ENCODE measurements at regions not wholly inside any gene's neighbourhood (a gene's known extent, or its start where the extent isn't known, plus 50 kb on each side); places are given as distances from the start of the nearest gene placed in this dataset.
"Not testable (repeated sequence)": the region's sequence is repeated elsewhere in the genome, so short reads cannot be mapped to it uniquely, and the experiment has no call there.

GRCh38 chr1:181249186-181249585, 160.7 kb downstream of the IER5 start:
- H3K27me3 ChIP-seq (ENCODE audit: low read depth), result no peaks in the 10 kb centered on the region
- no peaks in the 10 kb centered on the region for H3K36me3 ChIP-seq
- intact Hi-C loops (cut with micrococcal nuclease), result no loop called here
- no peaks in the 10 kb centered on the region for H3K4me1 ChIP-seq
- no peak for DNase-seq
- H3K4me3 ChIP-seq, result no peak overlapping the region
- no peak overlapping the region for H3K27ac ChIP-seq (replicated peaks)
- no peak for TF ChIP-seq CTCF (IDR thresholded peaks at IDR 0.05; ENCODE audit: borderline replicate concordance)
- H3K9me3 ChIP-seq (replicated peaks), result peaks cover 15% of the 10 kb centered on the region

- H3K9me3 ChIP-seq (replicated peaks), result peaks cover 24% of the 10 kb centered on the region
- intact Hi-C loops (cut with micrococcal nuclease), result no loop called here
- no peak for TF ChIP-seq CTCF (IDR thresholded peaks at IDR 0.05; ENCODE audit: borderline replicate concordance)
- H3K27me3 ChIP-seq (ENCODE audit: low read depth), result no peaks in the 10 kb centered on the region
- no peaks in the 10 kb centered on the region for H3K4me1 ChIP-seq
- no peak overlapping the region for H3K4me3 ChIP-seq
- DNase-seq, result no peak
- H3K36me3 ChIP-seq, result no peaks in the 10 kb centered on the region
- no peak overlapping the region for H3K27ac ChIP-seq (replicated peaks)
Measured at GRCh38 chr1:181250038-181250437, 161.5 kb downstream of the IER5 start.

GRCh38 chr1:181251001-181251712, 162.7 kb downstream of the IER5 start:
- no peak for TF ChIP-seq CTCF (IDR thresholded peaks at IDR 0.05; ENCODE audit: borderline replicate concordance)
- H3K27me3 ChIP-seq (ENCODE audit: low read depth), result peaks cover 6% of the 10 kb centered on the region

GRCh38 chr1:181251713-181252075, 163.2 kb downstream of the IER5 start:
- TF ChIP-seq CTCF (IDR thresholded peaks at IDR 0.05; ENCODE audit: borderline replicate concordance), result no peak
- DNase-seq, result no peak
- Histone ChIP-seq H3K9me3 (replicated peaks) (peaks cover 25% of the 10 kb centered on the region), H3K4me1 (no peaks in the 10 kb centered on the region), H3K4me3 (no peak overlapping the region), H3K27ac (replicated peaks) (no peak overlapping the region), H3K36me3 (no peaks in the 10 kb centered on the region), H3K27me3 (ENCODE audit: low read depth) (peaks cover 10% of the 10 kb centered on the region)
- intact Hi-C loops (cut with micrococcal nuclease), result no loop called here

More at GRCh38 chr1:181251001-181251712, 162.7 kb downstream of the IER5 start:
- Histone ChIP-seq H3K9me3 (replicated peaks) (peaks cover 30% of the 10 kb centered on the region), H3K4me1 (no peaks in the 10 kb centered on the region), H3K4me3 (no peak overlapping the region), H3K36me3 (no peaks in the 10 kb centered on the region), H3K27ac (replicated peaks) (no peak overlapping the region)
- DNase-seq, result no peak
- intact Hi-C loops (cut with micrococcal nuclease), result no loop called here

- peaks cover 26% of the 10 kb centered on the region for H3K27me3 ChIP-seq (ENCODE audit: low read depth)
- H3K4me1 ChIP-seq; H3K36me3 ChIP-seq; DNase-seq; H3K4me3 ChIP-seq; intact Hi-C loops (cut with micrococcal nuclease); H3K27ac ChIP-seq (replicated peaks): not testable (repeated sequence)
- H3K9me3 ChIP-seq (replicated peaks), result peaks cover 20% of the 10 kb centered on the region
Measured at GRCh38 chr1:181253601-181254000, 165.1 kb downstream of the IER5 start.

GRCh38 chr1:181255270-181255929, 166.9 kb downstream of the IER5 start:
- no peaks in the 10 kb centered on the region for H3K36me3 ChIP-seq
- H3K4me1 ChIP-seq, result no peaks in the 10 kb centered on the region
- intact Hi-C loops (cut with micrococcal nuclease), result no loop called here
- TF ChIP-seq CTCF (IDR thresholded peaks at IDR 0.05; ENCODE audit: borderline replicate concordance), result no peak
- H3K27ac ChIP-seq (replicated peaks), result no peak overlapping the region
- no peak for DNase-seq
- peaks cover 20% of the 10 kb centered on the region for H3K9me3 ChIP-seq (replicated peaks)
- H3K27me3 ChIP-seq (ENCODE audit: low read depth), result peaks cover 44% of the 10 kb centered on the region
- H3K4me3 ChIP-seq, result no peak overlapping the region
